HG03460 (cell line): ENCODE measurements at regions not wholly inside any gene's neighbourhood (a gene's known extent, or its start where the extent isn't known, plus 50 kb on each side); places are given as distances from the start of the nearest gene placed in this dataset.
"Not testable (repeated sequence)": the region's sequence is repeated elsewhere in the genome, so short reads cannot be mapped to it uniquely, and the experiment has no call there.

ENCODE experiments used
- ATAC-seq: cut with Tn5 transposase; IDR thresholded peaks from one replicate; pipeline ENCODE4 v1.9.1; 2021; ENCODE audit not compliant: unreplicated experiment

GRCh38 chr7:113610572-113610971, 308.2 kb downstream of the PPP1R3A start:
- ATAC-seq: no peak

GRCh38 chr7:113608782-113609181, 310.0 kb downstream of the PPP1R3A start:
- ATAC-seq: no peak

GRCh38 chr7:113606325-113606724, 312.5 kb downstream of the PPP1R3A start:
- no peak for ATAC-seq

GRCh38 chr7:113600428-113600827, 318.4 kb downstream of the PPP1R3A start:
- ATAC-seq: not testable (repeated sequence)

GRCh38 chr7:113593455-113593854, 325.4 kb downstream of the PPP1R3A start:
- not testable (repeated sequence) for ATAC-seq

- not testable (repeated sequence) for ATAC-seq
Observed at GRCh38 chr7:113592924-113593323, 325.9 kb downstream of the PPP1R3A start.

GRCh38 chr7:113582471-113582870, 336.3 kb downstream of the PPP1R3A start:
- no peak for ATAC-seq

- not testable (repeated sequence) for ATAC-seq
Observed at GRCh38 chr7:113563257-113563656, 355.6 kb downstream of the PPP1R3A start.

- no peak for ATAC-seq
Observed at GRCh38 chr7:113562801-113563200, 356.0 kb downstream of the PPP1R3A start.

GRCh38 chr7:113562242-113562641, 356.6 kb downstream of the PPP1R3A start:
- no peak for ATAC-seq

- no peak for ATAC-seq
Observed at GRCh38 chr7:113561446-113561845, 357.4 kb downstream of the PPP1R3A start.

GRCh38 chr7:113550966-113551365, 367.8 kb downstream of the PPP1R3A start:
- ATAC-seq: no peak

GRCh38 chr7:113548561-113548960, 370.2 kb downstream of the PPP1R3A start:
- peak; percentile 49 for ATAC-seq

GRCh38 chr7:113548137-113548536, 370.7 kb downstream of the PPP1R3A start:
- peak; percentile 77 for ATAC-seq

GRCh38 chr7:113521468-113521867, 397.3 kb downstream of the PPP1R3A start:
- ATAC-seq: no peak

GRCh38 chr7:113519472-113519871, 399.3 kb downstream of the PPP1R3A start:
- no peak for ATAC-seq

- no peak for ATAC-seq
Observed at GRCh38 chr7:113504691-113505090, 386.3 kb upstream of the SMIM30 start.

- ATAC-seq: no peak
Observed at GRCh38 chr7:113504142-113504541, 385.8 kb upstream of the SMIM30 start.

GRCh38 chr7:113496586-113496985, 378.2 kb upstream of the SMIM30 start:
- ATAC-seq: not testable (repeated sequence)

GRCh38 chr7:113494797-113495566, 376.6 kb upstream of the SMIM30 start:
- not testable (repeated sequence) for ATAC-seq

GRCh38 chr7:113491305-113491704, 373.0 kb upstream of the SMIM30 start:
- ATAC-seq: no peak

- ATAC-seq: no peak
Observed at GRCh38 chr7:113487925-113488731, 369.8 kb upstream of the SMIM30 start.
